IPS DF 19.7 (cell line): ENCODE measurements at regions not wholly inside any gene's neighbourhood (a gene's known extent, or its start where the extent isn't known, plus 50 kb on each side); places are given as distances from the start of the nearest gene placed in this dataset.
"Not testable (repeated sequence)": the region's sequence is repeated elsewhere in the genome, so short reads cannot be mapped to it uniquely, and the experiment has no call there.

ENCODE experiments used
- DNase-seq: peaks from one replicate; pipeline ENCODE4 v3.0.0-alpha.2; 2013; ENCODE audit warnings: low read depth, low spot score

GRCh38 chr7:54355842-54356241, 186.3 kb upstream of the VSTM2A start:
- no peak for DNase-seq

GRCh38 chr7:54360075-54360840, 181.9 kb upstream of the VSTM2A start:
- DNase-seq = no peak

GRCh38 chr7:54390565-54390964, 151.6 kb upstream of the VSTM2A start:
- no peak for DNase-seq

GRCh38 chr7:54392935-54393334, 149.2 kb upstream of the VSTM2A start:
- DNase-seq = no peak

DNA sequence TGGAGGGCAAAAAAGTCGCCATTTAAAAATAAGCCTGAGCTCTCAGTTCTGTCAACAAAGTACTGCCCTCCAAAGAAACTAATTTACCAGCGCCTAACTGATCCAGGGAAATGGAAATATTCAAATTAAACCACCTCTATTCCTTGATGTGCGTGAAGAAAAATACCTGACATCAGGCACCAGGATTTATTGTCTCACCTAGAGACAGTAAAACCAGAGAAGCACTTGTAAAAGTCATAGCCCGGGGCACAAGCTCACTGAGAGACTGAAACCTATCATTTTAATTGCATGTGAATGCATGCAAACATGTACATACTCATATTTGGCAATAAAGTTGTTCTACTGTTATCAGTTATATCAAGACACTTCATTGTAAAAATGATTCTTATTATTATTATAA, 147.3 kb upstream of the VSTM2A start:
- DNase-seq = no peak

DNA sequence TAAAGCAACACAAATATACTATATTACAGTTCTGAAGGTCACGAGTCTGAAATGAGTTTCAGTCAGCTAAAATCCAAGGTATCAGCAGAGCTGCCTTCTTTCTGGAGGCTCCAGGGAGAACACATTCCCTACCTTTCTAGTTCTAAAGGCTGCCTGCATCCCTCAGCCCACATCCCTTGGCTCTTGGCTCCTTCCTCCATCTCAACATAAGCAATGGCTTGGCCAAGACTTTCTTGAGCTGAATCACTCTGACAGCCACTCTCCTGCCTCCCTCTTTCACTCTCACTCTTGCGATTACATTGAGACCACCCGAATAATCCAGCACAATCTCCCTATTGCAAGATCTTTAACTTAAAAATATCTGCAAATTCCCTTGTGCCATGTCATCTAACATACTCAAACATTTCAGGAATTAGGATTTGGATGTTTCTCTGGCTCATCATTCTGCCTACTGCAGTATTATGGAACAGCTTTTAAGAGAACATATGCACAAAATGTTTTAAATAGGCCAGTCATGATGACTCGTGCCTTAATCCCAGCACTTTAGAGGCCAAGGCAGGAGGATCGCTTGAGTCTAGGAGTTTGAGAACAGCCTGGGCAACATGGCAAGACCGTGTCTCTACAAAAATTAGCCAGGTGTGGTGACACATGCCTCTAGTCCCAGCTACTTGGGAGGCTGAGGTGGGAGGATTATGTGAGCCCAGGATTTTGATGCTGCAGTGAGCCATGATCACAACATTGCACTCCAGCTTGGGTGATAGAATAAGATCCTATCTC, 144.2 kb upstream of the VSTM2A start:
- no peak for DNase-seq

DNA sequence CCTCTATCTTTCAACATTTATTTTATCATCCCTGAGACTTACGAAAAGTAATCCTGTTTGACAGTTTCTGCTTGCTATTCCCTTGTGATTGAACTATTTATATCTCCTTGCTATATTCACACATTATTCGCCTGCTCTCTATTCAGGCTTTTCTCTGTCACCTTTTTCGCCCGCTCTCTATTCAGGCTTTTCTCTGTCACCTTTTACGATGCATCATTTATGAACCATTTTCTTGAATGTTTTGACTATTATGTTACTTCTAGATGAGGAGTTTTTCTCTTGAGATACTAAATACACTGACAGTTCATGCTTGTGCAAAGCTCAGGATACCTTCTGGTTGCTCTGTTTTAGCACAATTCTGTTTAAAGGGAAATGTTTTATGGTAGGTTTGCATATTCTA, 143.3 kb upstream of the VSTM2A start:
- no peak for DNase-seq

GRCh38 chr7:54409917-54410316, 132.3 kb upstream of the VSTM2A start:
- no peak for DNase-seq

GRCh38 chr7:54416678-54417077, 125.5 kb upstream of the VSTM2A start:
- no peak for DNase-seq

DNA sequence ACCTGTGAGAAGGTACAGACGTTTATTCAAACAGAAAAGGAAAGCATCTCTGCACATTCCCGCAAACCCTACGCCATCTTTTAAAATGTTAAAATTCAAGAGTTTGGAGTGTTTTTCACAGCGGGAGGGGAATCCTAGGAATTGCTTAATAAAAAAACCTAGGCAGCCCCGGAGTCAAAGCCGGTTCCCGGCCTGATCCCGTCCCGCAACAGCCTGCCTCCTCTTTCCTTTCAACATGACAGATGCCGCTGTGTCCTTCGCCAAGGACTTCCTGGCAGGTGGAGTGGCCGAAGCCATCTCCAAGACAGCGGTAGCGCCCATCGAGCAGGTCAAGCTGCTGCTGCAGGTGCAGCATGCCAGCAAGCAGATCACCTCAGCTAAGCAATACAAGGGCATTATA, 123.0 kb upstream of the VSTM2A start:
- DNase-seq = peak; percentile 15

- DNase-seq = no peak
Measured at GRCh38 chr7:54426406-54426805, 115.8 kb upstream of the VSTM2A start.

- no peak for DNase-seq
Measured at GRCh38 chr7:54429111-54429510, 113.1 kb upstream of the VSTM2A start.

DNA sequence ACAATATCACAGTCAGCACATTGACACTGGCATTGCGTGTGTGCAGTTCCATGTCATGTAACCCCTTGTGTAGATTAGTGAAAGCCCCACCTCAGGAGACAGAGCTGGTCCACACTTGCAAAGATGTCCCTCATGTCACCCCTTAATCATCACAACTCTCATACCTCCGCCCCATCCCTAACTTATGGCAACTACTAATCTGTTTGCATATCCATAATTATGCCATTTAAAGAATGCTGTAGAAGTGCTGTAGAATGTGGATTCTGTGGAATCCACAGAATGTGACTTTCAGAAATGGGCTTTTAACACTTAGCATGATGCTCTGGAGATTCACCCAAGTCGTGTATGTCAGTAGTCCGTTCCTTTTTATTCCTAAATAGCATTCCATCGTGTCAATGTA, 102.8 kb upstream of the VSTM2A start:
- DNase-seq = no peak

- DNase-seq = not testable (repeated sequence)
Measured at GRCh38 chr7:54444046-54444686, 98.0 kb upstream of the VSTM2A start.

DNA sequence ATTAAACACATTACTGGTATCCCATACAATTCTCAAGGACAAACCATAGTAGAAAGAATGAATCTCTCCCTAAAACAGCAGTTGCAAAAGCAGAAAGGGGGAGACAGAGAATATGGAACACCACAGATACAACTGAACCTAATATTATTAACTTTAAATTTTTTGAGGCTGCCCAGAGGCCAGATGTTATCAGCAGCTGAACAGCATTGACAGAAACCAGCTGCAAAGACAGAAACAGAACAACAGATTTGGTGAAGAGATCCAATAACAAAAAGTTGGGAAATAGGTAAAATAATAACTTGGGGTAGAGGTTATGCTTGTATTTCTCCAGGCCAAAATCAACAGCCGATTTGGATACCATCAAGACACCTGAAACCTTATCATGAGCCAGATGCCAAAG, 89.0 kb upstream of the VSTM2A start:
- not testable (repeated sequence) for DNase-seq

GRCh38 chr7:54454700-54455099, 87.5 kb upstream of the VSTM2A start:
- not testable (repeated sequence) for DNase-seq

- no peak for DNase-seq
Measured at GRCh38 chr7:54465095-54465494, 77.1 kb upstream of the VSTM2A start.

- DNase-seq = no peak
Measured at GRCh38 chr7:54469740-54470139, 72.4 kb upstream of the VSTM2A start.

GRCh38 chr7:54476609-54477008, 65.6 kb upstream of the VSTM2A start:
- DNase-seq = no peak

GRCh38 chr7:54477083-54477482, 65.1 kb upstream of the VSTM2A start:
- no peak for DNase-seq

DNA sequence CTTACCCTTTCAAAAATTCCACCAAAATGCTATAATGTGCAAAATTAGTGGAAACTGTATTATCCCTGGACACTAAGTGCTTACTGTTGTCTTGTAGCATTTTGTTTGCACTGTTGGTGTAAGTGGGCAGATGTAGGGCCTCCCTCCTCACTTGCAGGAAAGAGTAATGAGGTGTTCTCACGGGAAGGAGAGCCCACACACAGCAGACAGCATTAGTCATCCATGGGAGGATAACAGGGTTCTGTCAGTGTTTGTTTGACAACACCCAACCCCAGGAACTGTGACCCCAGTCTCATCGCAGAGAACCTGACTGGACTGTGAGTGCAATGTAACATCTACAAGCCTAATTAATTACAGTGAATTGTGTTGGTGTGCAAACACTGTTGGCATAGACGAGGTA, 58.7 kb upstream of the VSTM2A start:
- DNase-seq = no peak

DNA sequence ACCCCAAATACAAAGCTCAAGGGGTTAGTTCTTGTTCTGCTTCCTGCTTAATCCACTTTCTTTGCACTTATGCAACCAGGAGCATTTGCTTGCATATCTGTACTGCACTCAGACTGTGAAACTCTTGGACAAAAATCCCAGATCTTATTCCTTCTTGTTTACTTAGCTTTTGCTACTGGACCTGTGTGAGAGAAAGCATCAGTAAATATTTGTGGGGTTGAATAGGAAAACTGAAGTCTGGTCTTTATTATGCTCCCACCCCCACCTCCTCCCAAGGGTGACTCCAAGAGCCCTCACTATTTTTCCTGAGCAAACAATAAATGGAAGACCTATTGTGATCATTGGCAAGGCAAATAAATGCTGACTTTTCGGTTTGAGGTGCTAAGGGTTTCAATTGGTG, 57.1 kb upstream of the VSTM2A start:
- DNase-seq = no peak
